ENCODE measurements at regions not wholly inside any gene's neighbourhood (a gene's known extent, or its start where the extent isn't known, plus 50 kb on each side); places are given as distances from the start of the nearest gene placed in this dataset.

- TF ChIP-seq POLR2A (IDR thresholded peaks at IDR 0.05; ENCODE audit: low read depth, low read length) (no peak), EZH2 (IDR thresholded peaks at IDR 0.05; ENCODE audit: borderline replicate concordance, low read depth, low read length, severe bottlenecking) (no peak), POLR2AphosphoS5 (IDR thresholded peaks at IDR 0.05; ENCODE audit: insufficient read depth, low read depth, low read length) (no peak), CTCF (IDR thresholded peaks at IDR 0.05; ENCODE audit: extremely low read depth in 1 of 2, insufficient read depth in 1 of 2, low read depth in 1 of 2, low read length in 2 of 2) (no peak)
Observed at GRCh38 chr2:175568109-175568730, 386.7 kb upstream of the ATP5MC3 start.

Data from endothelial cell of umbilical vein (primary cell).